ENCODE measurements at regions not wholly inside any gene's neighbourhood (a gene's known extent, or its start where the extent isn't known, plus 50 kb on each side); places are given as distances from the start of the nearest gene placed in this dataset.

GRCh38 chr1:112237983-112238545 is 157.9 kb upstream of the CTTNBP2NL start:
- no peak for TF ChIP-seq CTCF (conservative IDR thresholded peaks at IDR 0.05)
- no peak for TF ChIP-seq EZH2 (IDR thresholded peaks at IDR 0.05; ENCODE audit: low read depth)
